Spleen (tissue), 11 donors: ENCODE measurements at regions not wholly inside any gene's neighbourhood (a gene's known extent, or its start where the extent isn't known, plus 50 kb on each side); places are given as distances from the start of the nearest gene placed in this dataset.
"Not testable (repeated sequence)": the region's sequence is repeated elsewhere in the genome, so short reads cannot be mapped to it uniquely, and the experiment has no call there.

ENCODE experiments used
- DNase-seq: peaks from one replicate; pipeline ENCODE4 v3.0.0-alpha.2; 2020
- H3K27ac ChIP-seq, 8 donors: fragments of 200-600 bp; sonication (generic) in 7 of 8; 1 replicate in 4 of 8; 2 replicates in 4 of 8; pipeline versions ENCODE4 v1.5.0 to v1.8.0; 2016 to 2021; ENCODE audit warnings: inconsistent platforms in 4 of 8, mild to moderate bottlenecking in 4 of 8, moderate library complexity in 1 of 8
- H3K27me3 ChIP-seq, 7 donors: fragments of 200-600 bp; sonication (generic) in 6 of 7; replicated peaks in 1 of 7; 1 replicate in 4 of 7; 2 replicates in 3 of 7; pipeline versions ENCODE4 v1.5.0 to v1.8.0; 2016 to 2021; ENCODE audit warnings: inconsistent platforms in 3 of 7, mild to moderate bottlenecking in 1 of 7
- H3K36me3 ChIP-seq, 6 donors: fragments of 200-600 bp; sonication (generic) in 5 of 6; 1 replicate in 4 of 6; 2 replicates in 2 of 6; pipeline versions ENCODE4 v1.5.0 to v1.8.0; 2016 to 2021; ENCODE audit warnings: inconsistent platforms in 2 of 6
- H3K4me1 ChIP-seq, 6 donors: fragments of 200-600 bp; sonication (generic) in 5 of 6; 1 replicate in 3 of 6; 2 replicates in 3 of 6; pipeline versions ENCODE4 v1.5.0 to v1.8.0; 2016 to 2021; ENCODE audit warnings: inconsistent platforms in 3 of 6
- H3K4me3 ChIP-seq, 8 donors: fragments of 200-600 bp; sonication (generic) in 7 of 8; 1 replicate in 4 of 8; 2 replicates in 4 of 8; pipeline versions ENCODE4 v1.5.0 to v1.8.0; 2016 to 2021; ENCODE audit warnings: inconsistent platforms in 4 of 8, mild to moderate bottlenecking in 4 of 8, moderate library complexity in 2 of 8
- H3K9me3 ChIP-seq, 8 donors: fragments of 200-600 bp; sonication (generic) in 7 of 8; 1 replicate in 4 of 8; 2 replicates in 4 of 8; pipeline versions ENCODE4 v1.5.0 to v1.8.0; 2016 to 2021; ENCODE audit warnings: inconsistent platforms in 4 of 8
- CTCF ChIP-seq, 11 experiments: fragments of 200-600 bp in 7 of 11; fragments of 450-650 bp in 4 of 11; sonication (generic) in 4 of 11; IDR thresholded peaks in 8 of 11; conservative IDR thresholded peaks in 3 of 11; 1 replicate in 7 of 11; 2 replicates in 4 of 11; pipeline versions ENCODE4 v1.4.0 to v1.8.0; 2016 to 2021; ENCODE audit warnings: antibody characterized with exemption in 11 of 11, inconsistent platforms in 4 of 11, mild to moderate bottlenecking in 1 of 11
- POLR2A ChIP-seq, 3 donors: fragments of 450-650 bp; IDR thresholded peaks; one replicate each; pipeline ENCODE4 v1.5.1; 2017; ENCODE audit warnings: antibody characterized with exemption in 3 of 3, mild to moderate bottlenecking in 1 of 3
- POLR2AphosphoS5 ChIP-seq, 3 donors: sonication (generic); formaldehyde crosslinking; IDR thresholded peaks; one replicate each; pipeline ENCODE4 v1.5.1; 2017; ENCODE audit warnings: antibody characterized with exemption in 3 of 3
- WGBS, 5 donors: extraction: QIAGEN DNeasy Blood & Tissue Kit in 3 of 5; methylation state at CpG; one replicate each; pipeline versions ENCODE4 v1.1.5 to v1.1.7; 2013 to 2018; 5-methylcytosine and 5-hydroxymethylcytosine counted together
- intact Hi-C: fragments of 100-400 bp; cut with DNase I; formaldehyde crosslinking; loops from one replicate; pipeline ENCODE4 v1.15.0; 2023; ENCODE audit warnings: low total_unique reads
- donor health status: healthy with polysubstance abuse.
- donor health status: DM: no; HTN: no; CAD: no; lungs with moderate emphysema.
- donor health status: DM: no; HTN: no; CAD: no.
- donor health status: Bipolar disorder and iron deficiency.
- donor health status: healthy.
- donor health status: DM: no; HTN: no; CAD: no.
- donor health status: DM: yes; HTN: yes; CAD: no.

DNA sequence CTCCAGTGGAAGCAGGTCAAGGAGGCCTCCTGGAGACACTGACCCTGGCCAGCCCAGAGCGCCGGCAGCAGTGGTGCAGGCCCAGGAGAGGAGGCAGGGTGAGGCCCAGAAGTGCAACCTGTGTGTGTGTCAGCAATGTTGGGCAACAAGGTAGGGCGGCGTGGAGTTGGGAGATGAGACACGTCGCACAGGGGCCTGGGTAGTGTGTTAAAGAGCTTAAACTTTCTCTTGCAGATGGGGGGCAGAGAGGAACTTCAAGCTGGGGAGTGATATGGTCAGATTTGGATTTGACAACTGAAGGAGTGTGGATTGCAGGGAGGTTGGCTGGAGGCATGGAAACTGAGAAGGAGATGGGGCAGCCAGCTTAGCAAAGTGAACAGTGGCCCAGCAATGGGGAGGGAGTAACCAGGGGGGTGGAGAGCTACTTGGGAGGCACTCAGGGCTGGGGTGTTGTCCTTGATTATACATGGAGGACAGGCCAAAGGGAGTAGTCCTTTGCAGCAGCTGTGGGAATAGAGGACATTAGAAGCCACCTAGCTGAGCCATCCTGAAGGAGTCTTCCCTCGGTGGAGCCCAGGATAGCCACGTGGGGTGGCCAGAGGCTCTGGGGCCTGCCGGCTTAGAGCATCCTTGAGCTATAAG is 278.6 kb upstream of the HS6ST1 start:
- intact Hi-C loops = no loop called here
- WGBS, 5 donors = 85 to 90% (median 89%) methylated on average over 9 of the region's 9 CpGs
- no peak overlapping the region for H3K27ac ChIP-seq
- H3K27me3 ChIP-seq = no peaks in the 10 kb centered on the region
- TF ChIP-seq CTCF (IDR thresholded peaks at IDR 0.05 in 8 of 11, conservative IDR thresholded peaks at IDR 0.05 in 3 of 11) (no peak), POLR2AphosphoS5 (IDR thresholded peaks at IDR 0.05) (no peak), POLR2A (IDR thresholded peaks at IDR 0.05) (no peak)
- H3K4me3 ChIP-seq = no peak overlapping the region
- no peaks in the 10 kb centered on the region for H3K36me3 ChIP-seq
- H3K9me3 ChIP-seq = no peaks in the 10 kb centered on the region
- no peak for DNase-seq
- H3K4me1 ChIP-seq = peaks cover 0 to 11% (median 4%) of the 10 kb centered on the region in 6 donors

DNA sequence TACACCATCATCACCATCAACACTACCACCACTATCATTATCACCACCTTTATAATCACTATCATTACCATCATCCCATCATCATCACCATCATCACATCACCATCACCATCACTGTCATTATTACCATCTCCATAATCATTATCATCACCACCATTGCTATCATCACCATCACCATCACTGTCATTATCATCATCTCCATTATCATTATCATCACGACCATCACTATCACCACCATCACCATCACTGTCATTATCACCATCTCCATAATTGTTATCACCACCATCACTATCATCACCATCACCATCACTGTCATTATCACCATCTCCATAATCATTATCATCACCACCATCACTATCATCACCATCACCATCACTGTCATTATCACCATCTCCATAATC is 279.6 kb upstream of the HS6ST1 start:
- DNase-seq, H3K27me3 ChIP-seq, H3K27ac ChIP-seq, H3K36me3 ChIP-seq, H3K9me3 ChIP-seq, intact Hi-C loops, H3K4me3 ChIP-seq: not testable (repeated sequence)
- WGBS, 5 donors = 84 to 100% (median 93%) methylated on average over 1 of the region's 1 CpG
- peaks cover 0 to 14% (median 5%) of the 10 kb centered on the region in 6 donors for H3K4me1 ChIP-seq

GRCh38 chr2:128598862-128599441 is 280.3 kb upstream of the HS6ST1 start:
- no peak for DNase-seq
- Histone ChIP-seq H3K27me3 (no peaks in the 10 kb centered on the region), H3K27ac (no peak overlapping the region), H3K4me1 (peaks cover 0 to 20% (median 9%) of the 10 kb centered on the region in 6 donors), H3K4me3 (no peak overlapping the region), H3K36me3 (no peaks in the 10 kb centered on the region), H3K9me3 (no peaks in the 10 kb centered on the region)
- 95 to 97% (median 96%) methylated on average over 4 of the region's 4 CpGs for WGBS, 5 donors
- intact Hi-C loops = no loop called here
- no peak for TF ChIP-seq CTCF (IDR thresholded peaks at IDR 0.05 in 8 of 11, conservative IDR thresholded peaks at IDR 0.05 in 3 of 11)
- TF ChIP-seq POLR2AphosphoS5 (IDR thresholded peaks at IDR 0.05) = no peak
- no peak for TF ChIP-seq POLR2A (IDR thresholded peaks at IDR 0.05)

DNA sequence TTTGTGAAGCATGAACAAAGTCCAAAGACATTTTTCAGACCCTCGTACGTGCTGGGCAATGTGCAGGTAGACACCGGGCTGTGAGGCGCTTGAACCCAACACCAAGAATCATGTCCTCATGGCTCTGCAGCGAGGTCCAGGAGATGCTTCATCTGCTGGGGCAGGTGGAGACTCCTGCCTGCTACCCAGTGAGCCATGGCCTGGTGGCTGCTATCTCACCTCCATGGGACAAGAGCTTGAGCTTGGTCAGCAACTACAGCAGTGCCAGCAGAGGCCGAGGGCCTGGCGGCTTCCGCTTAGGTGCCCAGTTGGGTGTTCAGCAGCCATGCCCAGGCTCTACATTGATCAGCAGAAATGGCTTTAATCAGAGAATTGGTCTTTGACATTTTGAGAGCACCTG is 281.0 kb upstream of the HS6ST1 start:
- Histone ChIP-seq H3K9me3 (no peaks in the 10 kb centered on the region), H3K27ac (no peak overlapping the region), H3K4me3 (no peak overlapping the region), H3K27me3 (no peaks in the 10 kb centered on the region), H3K4me1 (peaks cover 0 to 27% (median 12%) of the 10 kb centered on the region in 6 donors), H3K36me3 (no peaks in the 10 kb centered on the region)
- intact Hi-C loops = no loop called here
- DNase-seq = peak; percentile 43
- TF ChIP-seq CTCF (IDR thresholded peaks at IDR 0.05 in 8 of 11, conservative IDR thresholded peaks at IDR 0.05 in 3 of 11) (no peak), POLR2A (IDR thresholded peaks at IDR 0.05) (no peak), POLR2AphosphoS5 (IDR thresholded peaks at IDR 0.05) (no peak)
- WGBS, 5 donors = 81 to 93% (median 88%) methylated on average over 7 to 8 of the region's 8 CpGs
